Activated naive CD8-positive, alpha-beta T cell treated with anti-CD3 and anti-CD28 coated beads for 36 hours (primary cell): ENCODE measurements at regions not wholly inside any gene's neighbourhood (a gene's known extent, or its start where the extent isn't known, plus 50 kb on each side); places are given as distances from the start of the nearest gene placed in this dataset.
"Not testable (repeated sequence)": the region's sequence is repeated elsewhere in the genome, so short reads cannot be mapped to it uniquely, and the experiment has no call there.

Experiments used
- DNase-seq: peaks from one replicate; pipeline ENCODE4 v3.0.0; 2021
- H3K27ac Mint-ChIP-seq: one replicate; pipeline ENCODE4 v1.8.0; 2022; ENCODE audit warnings: mild to moderate bottlenecking, moderate library complexity, mixed read lengths
- H3K27me3 Mint-ChIP-seq: one replicate; pipeline ENCODE4 v1.8.0; 2022; ENCODE audit warnings: mild to moderate bottlenecking, mixed read lengths
- H3K36me3 Mint-ChIP-seq: one replicate; pipeline ENCODE4 v1.8.0; 2021; ENCODE audit warnings: mild to moderate bottlenecking, mixed read lengths
- H3K4me1 Mint-ChIP-seq: one replicate; pipeline ENCODE4 v1.8.0; 2021; ENCODE audit warnings: mixed read lengths
- H3K4me3 Mint-ChIP-seq: one replicate; pipeline ENCODE4 v1.8.0; 2022; ENCODE audit warnings: mild to moderate bottlenecking, moderate library complexity, mixed read lengths
- H3K9me3 Mint-ChIP-seq: one replicate; pipeline ENCODE4 v1.8.0; 2022; ENCODE audit warnings: mixed read lengths

DNA sequence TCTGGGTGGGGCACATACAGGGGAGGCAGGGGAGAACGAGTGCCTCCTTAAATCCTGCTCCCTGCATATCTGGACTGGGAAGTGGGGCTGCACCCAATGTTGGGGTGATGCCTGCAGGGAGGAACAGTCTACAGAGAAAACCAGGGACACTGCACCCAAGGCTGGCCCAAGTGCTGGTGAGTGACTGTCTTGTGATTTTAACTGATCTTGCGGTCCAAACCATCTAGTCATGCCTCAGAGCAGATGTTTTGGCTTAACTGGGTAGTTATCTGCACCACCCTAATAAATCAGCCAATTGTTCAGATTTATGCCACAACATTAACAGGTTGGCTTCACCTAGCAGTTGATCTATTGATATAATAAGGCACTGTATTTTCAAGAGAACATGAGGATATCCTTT lies 219.2 kb upstream of the IRS2 start:
- DNase-seq: no peak
- Mint-ChIP-seq H3K9me3 (no peaks in the 10 kb centered on the region), H3K36me3 (no peaks in the 10 kb centered on the region), H3K4me1 (no peaks in the 10 kb centered on the region), H3K4me3 (no peak overlapping the region), H3K27ac (no peak overlapping the region), H3K27me3 (peaks cover 5% of the 10 kb centered on the region)

DNA sequence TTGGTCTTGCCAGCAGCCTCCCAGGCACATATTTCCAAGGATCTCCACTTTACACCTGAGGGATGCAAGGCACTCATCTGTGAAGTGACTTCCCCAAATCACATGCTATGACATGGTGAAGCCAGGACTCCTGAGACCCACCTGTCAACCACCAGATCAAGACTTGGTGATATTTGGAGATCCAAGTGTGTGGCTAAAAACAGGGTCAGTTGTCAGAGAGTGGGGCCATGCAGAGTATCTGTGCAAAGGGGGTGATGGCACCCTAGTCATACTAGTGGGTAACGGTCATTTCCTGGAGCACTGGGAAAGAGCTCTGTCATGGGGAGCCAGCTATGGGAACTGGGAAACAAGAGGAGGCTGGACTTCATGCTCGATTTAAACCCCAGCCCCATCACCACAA lies 218.4 kb upstream of the IRS2 start:
- no peaks in the 10 kb centered on the region for H3K4me1 Mint-ChIP-seq
- no peak for DNase-seq
- no peaks in the 10 kb centered on the region for H3K9me3 Mint-ChIP-seq
- H3K36me3 Mint-ChIP-seq: no peaks in the 10 kb centered on the region
- peaks cover 5% of the 10 kb centered on the region for H3K27me3 Mint-ChIP-seq
- H3K4me3 Mint-ChIP-seq: no peak overlapping the region
- no peak overlapping the region for H3K27ac Mint-ChIP-seq

DNA sequence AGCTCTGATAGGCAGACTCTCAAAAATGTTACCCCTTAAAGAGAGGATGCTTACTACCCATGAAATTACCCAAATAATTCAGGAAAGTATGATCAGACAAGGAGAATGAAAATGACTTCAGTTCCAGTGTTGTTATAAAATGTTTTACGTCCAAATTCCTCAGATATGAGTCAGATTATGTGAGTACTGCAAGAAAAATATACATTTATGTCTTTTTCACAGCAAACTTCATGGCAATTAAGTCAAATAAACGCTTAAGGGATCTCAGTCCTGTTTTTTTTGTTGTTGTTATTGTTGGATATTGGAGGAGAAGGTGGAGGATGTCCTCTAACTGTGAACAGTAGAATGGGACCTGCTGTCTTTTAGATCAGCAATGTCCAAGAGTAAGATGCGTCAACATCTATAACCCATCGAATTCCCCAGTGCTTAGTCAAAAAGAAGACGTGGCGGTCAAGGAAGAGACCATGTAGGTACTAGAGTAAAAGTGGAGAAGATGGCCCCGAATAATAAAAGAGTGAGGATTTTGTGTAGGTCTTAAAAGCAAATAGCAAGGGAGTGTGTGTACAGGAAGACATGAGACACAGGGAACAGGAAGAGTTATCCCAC lies 215.4 kb upstream of the IRS2 start:
- H3K4me1 Mint-ChIP-seq: no peaks in the 10 kb centered on the region
- H3K27me3 Mint-ChIP-seq: peaks cover 5% of the 10 kb centered on the region
- no peak overlapping the region for H3K4me3 Mint-ChIP-seq
- no peaks in the 10 kb centered on the region for H3K36me3 Mint-ChIP-seq
- DNase-seq: no peak
- H3K9me3 Mint-ChIP-seq: no peaks in the 10 kb centered on the region
- no peak overlapping the region for H3K27ac Mint-ChIP-seq

DNA sequence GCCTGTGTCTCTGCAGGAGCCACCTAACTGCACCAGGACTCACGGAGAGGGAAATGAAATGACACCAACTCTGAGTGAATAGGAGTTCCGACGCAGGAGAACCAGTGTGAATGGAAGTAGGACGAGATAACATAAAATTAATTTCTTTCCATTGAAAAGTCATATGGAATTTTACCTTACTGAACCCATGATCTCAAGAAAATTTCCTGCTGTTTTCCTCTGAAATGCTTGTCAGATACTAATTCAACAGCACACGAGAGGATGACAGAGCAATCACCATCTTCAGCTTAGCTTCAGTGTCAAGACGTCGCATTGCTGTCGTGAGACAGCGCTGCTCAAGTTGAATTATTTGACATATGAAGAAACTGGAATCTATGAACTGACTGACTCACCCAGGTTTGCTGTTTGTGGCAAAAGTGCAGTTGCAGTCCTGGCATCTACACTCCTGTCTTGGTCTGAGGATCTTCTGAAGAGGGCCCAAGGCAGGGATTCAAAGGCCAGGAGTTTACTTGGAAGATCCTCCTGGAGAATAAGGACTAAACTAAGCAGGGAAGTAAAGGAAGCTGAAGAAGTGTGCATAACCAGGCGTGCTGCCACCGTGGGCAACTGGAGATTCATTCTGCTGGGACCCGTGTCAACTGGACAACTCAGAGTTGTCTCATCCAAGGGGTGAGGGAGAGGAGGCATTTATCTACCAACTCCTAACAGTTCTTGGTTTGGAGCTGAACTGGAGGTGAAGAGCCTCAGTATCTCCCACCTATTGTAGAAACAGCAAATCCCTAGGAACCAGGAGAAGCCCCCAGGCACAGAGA lies 214.4 kb upstream of the IRS2 start:
- peaks cover 5% of the 10 kb centered on the region for H3K27me3 Mint-ChIP-seq
- no peaks in the 10 kb centered on the region for H3K36me3 Mint-ChIP-seq
- no peak for DNase-seq
- no peak overlapping the region for H3K4me3 Mint-ChIP-seq
- no peaks in the 10 kb centered on the region for H3K9me3 Mint-ChIP-seq
- H3K27ac Mint-ChIP-seq: no peak overlapping the region
- no peaks in the 10 kb centered on the region for H3K4me1 Mint-ChIP-seq

DNA sequence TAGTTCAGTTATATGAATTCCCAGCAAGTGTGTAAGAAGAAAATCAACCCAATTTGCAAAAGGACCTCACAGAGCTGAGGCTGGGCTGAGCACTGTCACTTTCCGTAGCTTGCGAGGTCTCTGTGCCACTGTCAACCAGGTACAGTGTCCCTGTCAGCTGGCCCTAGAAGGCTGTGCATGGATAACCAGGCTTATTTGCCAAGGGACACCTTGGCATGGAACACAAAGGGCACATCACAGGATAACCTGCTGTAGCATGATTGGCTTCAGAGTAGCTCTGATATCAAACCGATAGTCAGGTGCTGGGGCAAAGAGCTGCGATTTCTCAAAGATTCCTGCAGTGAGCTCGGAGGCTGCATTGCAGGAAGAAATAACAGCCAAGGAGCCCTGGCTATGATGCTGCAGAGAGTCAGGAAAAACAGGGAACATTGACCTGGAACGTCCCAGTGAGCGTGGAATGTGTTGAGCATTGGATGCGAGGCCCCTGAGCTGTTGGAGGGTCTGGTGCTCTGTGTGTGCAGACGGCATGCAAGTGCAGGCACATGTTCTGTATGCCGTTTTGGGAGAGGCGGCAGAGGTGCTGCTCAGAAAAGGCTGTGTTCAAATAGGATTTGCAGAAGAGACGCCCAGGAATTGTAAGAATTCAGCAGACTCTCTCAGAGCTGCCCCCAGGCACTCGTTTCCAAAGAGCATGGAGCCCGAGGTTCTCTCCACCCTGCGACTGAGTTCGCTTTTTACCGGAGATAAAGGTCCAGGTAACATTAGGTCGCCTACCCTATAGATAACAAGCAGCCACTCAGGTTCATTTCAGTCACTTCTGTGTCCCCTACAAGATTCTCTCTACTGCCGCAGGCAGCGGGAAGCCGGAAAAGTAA lies 213.5 kb upstream of the IRS2 start:
- Mint-ChIP-seq H3K27me3 (peaks cover 5% of the 10 kb centered on the region), H3K27ac (no peak overlapping the region)

DNA sequence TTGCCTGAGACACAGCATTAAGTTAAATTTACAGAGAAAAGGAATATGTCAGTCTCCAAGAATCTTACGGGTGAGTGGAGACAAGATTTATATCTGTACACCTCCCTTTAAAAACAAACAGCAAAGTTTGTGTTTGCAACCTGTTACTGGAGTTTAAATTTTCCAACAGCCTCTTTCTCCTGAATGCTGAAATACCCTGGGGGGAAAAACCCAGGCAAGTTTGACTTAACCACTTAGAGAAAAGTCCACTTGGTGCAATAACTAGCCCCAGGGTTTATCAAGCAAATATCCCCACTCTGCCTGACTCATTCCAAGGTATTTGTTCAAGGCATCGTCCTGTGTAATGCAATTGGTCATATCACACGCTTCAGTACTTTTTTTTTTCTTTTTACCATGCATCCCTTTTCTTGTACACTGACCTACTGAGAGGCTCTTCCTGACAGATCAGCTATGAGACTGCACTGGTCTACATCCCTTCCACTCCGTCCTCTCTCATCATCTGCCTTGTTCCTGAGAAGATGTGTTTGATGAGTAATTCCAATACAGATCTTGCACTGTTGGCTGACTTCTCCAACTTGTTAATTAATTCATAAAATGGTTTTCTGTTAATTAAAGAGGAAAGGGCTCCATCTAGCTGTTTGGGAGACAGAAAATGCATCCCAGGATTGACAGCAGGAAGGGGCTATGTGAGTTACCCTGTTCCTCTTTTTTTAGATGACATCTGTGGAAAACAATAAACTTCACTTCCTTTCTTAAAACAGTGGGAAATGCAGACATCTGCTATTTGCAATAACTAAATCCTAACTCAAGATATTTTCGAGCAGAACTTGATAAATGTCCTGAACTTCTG lies 212.5 kb upstream of the IRS2 start:
- H3K4me1 Mint-ChIP-seq: no peaks in the 10 kb centered on the region
- H3K4me3 Mint-ChIP-seq: no peak overlapping the region
- no peak for DNase-seq
- H3K36me3 Mint-ChIP-seq: no peaks in the 10 kb centered on the region
- H3K9me3 Mint-ChIP-seq: no peaks in the 10 kb centered on the region
- H3K27me3 Mint-ChIP-seq: peaks cover 5% of the 10 kb centered on the region
- no peak overlapping the region for H3K27ac Mint-ChIP-seq

More for the DNA sequence above, 213.5 kb upstream of the IRS2 start:
- Mint-ChIP-seq H3K9me3 (no peaks in the 10 kb centered on the region), H3K36me3 (no peaks in the 10 kb centered on the region), H3K4me3 (no peak overlapping the region), H3K4me1 (no peaks in the 10 kb centered on the region)
- DNase-seq: no peak

DNA sequence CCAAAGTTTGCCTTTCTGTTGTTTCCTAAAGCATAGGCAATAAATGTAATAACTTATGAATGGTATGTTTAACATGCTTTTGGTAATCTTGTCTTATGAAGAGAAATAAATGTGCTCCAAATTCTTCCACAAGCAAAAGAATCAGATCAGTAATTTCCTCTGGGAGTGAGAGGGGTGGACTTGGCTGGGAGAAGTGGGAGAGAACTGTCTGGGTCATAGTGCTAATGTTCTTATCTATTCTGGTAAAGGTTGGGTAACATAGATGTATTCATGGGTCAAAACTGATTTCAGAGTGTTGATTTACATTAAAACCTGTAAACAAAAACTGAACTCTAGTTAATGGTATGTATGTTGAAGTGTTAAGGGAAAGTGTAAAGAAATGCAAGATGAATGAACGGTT lies 211.7 kb upstream of the IRS2 start:
- H3K27ac Mint-ChIP-seq: no peak overlapping the region
- no peak for DNase-seq
- no peaks in the 10 kb centered on the region for H3K9me3 Mint-ChIP-seq
- no peak overlapping the region for H3K4me3 Mint-ChIP-seq
- H3K27me3 Mint-ChIP-seq: peaks cover 5% of the 10 kb centered on the region
- H3K36me3 Mint-ChIP-seq: no peaks in the 10 kb centered on the region
- H3K4me1 Mint-ChIP-seq: no peaks in the 10 kb centered on the region

DNA sequence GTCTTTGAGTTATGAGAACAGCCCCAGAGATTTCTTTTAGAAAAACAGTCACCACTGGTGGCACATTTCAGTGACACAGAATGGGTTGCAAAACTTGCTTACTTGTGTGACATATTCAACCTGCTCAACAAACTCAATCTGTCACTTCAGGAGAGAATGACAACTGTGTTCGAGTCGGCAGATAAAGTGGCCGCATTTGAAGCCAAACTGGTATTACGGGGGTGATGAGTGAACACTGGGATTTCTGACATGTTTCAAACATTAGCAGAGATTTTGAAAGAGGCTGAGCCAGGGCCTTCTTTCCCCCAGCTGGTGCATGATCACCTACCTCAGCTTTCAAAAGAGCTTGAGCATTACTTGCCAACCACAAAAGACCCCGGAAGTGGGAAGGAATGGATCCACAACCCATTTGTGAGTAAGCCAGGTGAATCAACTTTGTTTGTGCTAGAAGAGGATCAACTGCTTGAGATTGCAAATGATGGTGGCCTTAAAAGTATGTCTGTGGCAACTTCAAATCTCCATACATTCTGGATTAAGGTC lies 210.7 kb upstream of the IRS2 start:
- H3K4me3 Mint-ChIP-seq, H3K4me1 Mint-ChIP-seq, H3K36me3 Mint-ChIP-seq, DNase-seq, H3K27me3 Mint-ChIP-seq, H3K9me3 Mint-ChIP-seq, H3K27ac Mint-ChIP-seq: not testable (repeated sequence)

DNA sequence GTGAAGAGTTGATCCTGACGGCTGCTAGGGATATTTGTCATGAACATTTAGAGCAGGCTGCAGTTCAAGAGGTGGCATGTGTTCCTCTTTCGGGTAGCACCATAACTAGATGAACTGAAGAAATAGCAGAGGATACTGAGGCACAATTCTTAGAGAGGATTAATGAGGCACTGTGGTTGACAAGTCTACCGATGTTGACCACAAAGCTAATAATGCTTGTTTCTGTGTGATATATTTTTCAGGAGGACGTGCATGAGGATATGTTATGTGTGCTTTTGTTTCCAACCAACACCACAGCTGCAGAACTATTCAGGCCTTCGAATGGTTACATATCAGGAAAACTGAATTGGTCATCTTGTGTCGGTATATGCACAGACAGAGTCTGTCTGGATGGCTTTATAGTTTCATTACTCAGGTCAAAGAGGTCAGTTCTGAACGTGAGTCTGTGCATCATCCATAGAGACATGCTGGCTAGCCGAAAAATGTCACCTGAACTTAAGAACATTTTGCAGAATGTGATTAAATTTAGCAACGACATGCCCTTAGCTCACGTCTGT lies 210.1 kb upstream of the IRS2 start:
- Mint-ChIP-seq H3K4me3 (no peak overlapping the region), H3K27ac (no peak overlapping the region), H3K9me3 (no peaks in the 10 kb centered on the region), H3K4me1 (no peaks in the 10 kb centered on the region), H3K36me3 (no peaks in the 10 kb centered on the region), H3K27me3 (no peaks in the 10 kb centered on the region)
- no peak for DNase-seq

DNA sequence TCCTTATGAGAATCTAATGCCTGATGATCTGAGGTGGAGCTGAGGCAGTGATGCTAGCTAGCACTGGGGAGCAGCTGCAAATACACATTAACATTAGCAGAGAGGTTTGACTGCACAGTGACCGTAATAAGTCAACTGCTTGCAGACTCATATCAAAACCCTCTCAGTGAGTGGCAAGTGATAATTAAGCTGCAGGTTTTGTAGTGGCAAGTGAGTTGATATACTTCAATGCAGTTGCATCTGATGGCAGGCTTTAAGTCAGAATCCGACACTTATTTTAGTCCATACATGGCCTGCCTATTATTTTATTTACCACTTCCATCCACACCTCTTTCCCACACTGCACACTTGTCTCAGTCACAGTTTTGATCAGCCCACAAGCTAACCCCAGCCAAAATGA lies 209.2 kb upstream of the IRS2 start:
- no peaks in the 10 kb centered on the region for H3K36me3 Mint-ChIP-seq
- DNase-seq: no peak
- no peaks in the 10 kb centered on the region for H3K27me3 Mint-ChIP-seq

DNA sequence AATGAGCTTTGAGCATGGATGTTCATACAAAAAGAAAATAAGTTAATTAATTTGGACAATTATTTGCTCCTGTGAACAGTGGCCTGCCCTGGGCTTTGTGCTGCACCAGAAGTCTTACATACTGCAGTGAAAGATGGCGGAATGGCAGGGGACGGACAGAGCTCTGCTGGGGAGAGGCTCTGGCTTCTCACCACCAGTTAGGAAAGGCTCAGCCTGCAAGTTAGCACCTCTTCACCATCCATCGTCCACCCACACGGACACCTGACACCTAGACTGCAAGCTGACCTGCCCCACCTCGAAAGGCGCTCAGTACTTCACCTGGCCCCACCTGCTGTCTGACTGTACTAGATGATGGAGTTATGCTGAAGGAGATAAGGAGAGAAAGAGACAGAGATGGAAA lies 203.9 kb upstream of the IRS2 start:
- Mint-ChIP-seq H3K4me3 (no peak overlapping the region), H3K9me3 (no peaks in the 10 kb centered on the region), H3K36me3 (no peaks in the 10 kb centered on the region), H3K27me3 (peaks cover 6% of the 10 kb centered on the region), H3K4me1 (no peaks in the 10 kb centered on the region), H3K27ac (no peak overlapping the region)
- no peak for DNase-seq

More for the DNA sequence above, 209.2 kb upstream of the IRS2 start:
- H3K4me1 Mint-ChIP-seq: no peaks in the 10 kb centered on the region
- no peak overlapping the region for H3K4me3 Mint-ChIP-seq
- H3K9me3 Mint-ChIP-seq: no peaks in the 10 kb centered on the region
- no peak overlapping the region for H3K27ac Mint-ChIP-seq

DNA sequence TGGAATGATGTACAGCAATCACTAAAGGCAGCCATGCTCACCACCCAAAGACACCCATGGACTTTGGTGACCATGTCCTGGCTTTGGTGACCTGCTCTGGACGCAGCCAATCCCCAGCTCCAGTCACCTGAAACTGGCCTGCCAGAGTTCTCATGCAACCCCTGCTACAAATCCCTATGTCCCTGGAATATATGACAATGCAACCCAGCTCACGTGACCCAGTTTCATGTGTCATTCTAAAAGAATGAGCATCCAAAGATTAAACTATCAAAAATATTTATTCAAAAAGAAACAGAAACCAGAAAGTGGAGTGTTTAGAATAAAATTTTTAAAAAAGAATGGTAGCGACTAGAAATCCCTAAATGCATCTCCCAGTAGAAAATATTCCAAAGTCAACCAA lies 203.3 kb upstream of the IRS2 start:
- Mint-ChIP-seq H3K36me3 (no peaks in the 10 kb centered on the region), H3K27ac (no peak overlapping the region), H3K27me3 (peaks cover 6% of the 10 kb centered on the region), H3K9me3 (no peaks in the 10 kb centered on the region), H3K4me3 (no peak overlapping the region), H3K4me1 (no peaks in the 10 kb centered on the region)
- DNase-seq: no peak

DNA sequence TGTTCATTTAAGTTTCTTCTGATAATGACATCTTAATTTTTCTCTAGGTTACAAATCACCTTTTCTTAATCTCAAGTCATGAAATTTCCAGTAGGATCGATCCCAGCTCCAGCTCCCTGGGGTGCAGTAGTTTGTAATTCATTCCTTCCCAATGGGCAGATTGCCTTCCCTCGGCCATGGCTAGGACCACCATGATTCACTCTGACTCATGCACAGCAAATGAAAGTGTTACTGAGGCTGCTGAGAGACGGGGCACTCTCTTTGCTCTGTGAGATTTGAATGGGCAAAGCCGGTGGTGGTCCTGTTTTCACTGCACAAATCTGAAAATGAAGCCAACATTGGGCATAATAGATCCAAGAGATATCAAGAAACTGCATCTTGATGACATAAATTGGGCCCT lies 202.8 kb upstream of the IRS2 start:
- DNase-seq: no peak
- Mint-ChIP-seq H3K4me3 (no peak overlapping the region), H3K36me3 (no peaks in the 10 kb centered on the region), H3K4me1 (no peaks in the 10 kb centered on the region), H3K27me3 (peaks cover 6% of the 10 kb centered on the region), H3K27ac (no peak overlapping the region), H3K9me3 (no peaks in the 10 kb centered on the region)

DNA sequence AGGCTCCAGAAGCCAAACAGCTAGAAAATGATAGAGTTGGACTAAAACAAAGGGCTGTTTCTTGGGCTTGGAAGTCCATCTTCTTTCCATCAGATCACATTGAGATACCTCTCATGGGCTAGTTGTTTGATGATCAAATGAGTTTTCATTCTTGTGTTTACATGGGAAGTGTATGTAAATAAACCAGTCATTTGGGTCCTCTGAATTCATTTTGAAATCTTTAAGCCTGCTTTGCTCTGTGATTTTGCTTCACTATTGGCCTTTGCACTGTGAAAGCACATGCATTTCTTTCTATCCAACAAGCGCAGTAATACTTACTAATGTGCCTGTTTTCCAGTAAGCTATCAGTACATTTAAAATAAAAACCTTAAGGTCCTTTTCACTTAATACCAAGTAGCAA lies 200.5 kb upstream of the IRS2 start:
- Mint-ChIP-seq H3K4me3 (no peak overlapping the region), H3K36me3 (no peaks in the 10 kb centered on the region), H3K27me3 (peaks cover 17% of the 10 kb centered on the region), H3K9me3 (no peaks in the 10 kb centered on the region), H3K4me1 (no peaks in the 10 kb centered on the region), H3K27ac (no peak overlapping the region)
- DNase-seq: no peak
